ENCODE measurements at regions not wholly inside any gene's neighbourhood (a gene's known extent, or its start where the extent isn't known, plus 50 kb on each side); places are given as distances from the start of the nearest gene placed in this dataset.

DNA sequence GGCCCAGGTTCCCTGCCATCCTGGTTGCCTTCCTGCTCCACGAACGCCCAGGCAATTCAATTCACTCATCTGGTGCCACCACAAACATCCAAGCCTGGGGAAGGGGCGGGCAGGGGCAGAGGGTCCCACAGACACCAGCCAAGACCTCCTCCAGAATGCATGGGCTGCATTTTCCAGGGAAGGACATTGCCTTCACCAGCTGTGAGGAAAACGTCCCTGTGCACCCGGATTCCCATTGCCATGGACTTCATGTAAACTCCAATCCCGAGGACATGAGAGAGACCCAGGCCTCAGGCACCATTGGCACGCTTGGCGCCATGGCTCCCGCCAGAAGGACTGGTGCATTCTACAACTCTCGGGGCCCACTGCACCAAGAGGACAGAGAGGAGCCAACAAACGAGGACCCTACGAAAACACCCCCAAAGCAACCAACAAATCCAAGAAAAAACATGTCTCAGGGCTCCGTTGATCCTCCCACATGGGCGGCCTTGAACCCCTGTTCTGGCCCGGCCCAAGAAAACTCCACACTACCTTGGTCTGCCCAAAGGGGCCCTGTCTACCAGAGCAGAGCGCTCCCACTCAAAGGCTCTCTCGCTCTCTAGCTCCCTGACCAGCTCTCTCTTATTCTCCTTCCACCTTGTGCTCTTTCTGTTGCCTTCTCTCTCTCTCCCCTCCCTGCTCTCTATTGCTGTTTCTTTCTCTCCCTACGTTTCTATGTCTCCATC lies 183.9 kb downstream of the ALG10 start:
- no peaks in the 10 kb centered on the region for H3K27me3 ChIP-seq (ENCODE audit: control insufficient read depth in 4 of 4, insufficient read depth in 4 of 4, low read length in 3 of 4)
- 69% methylated on average over 18 of the region's 18 CpGs for WGBS

GRCh38 chr12:34207858-34208257 lies 185.6 kb downstream of the ALG10 start:
- Histone ChIP-seq H3K27ac (ENCODE audit: low read depth in 1 of 2, low read length in 2 of 2) (no peak overlapping the region), H3K9ac (ENCODE audit: low read depth in 1 of 2, low read length in 2 of 2) (no peak overlapping the region), H3K27me3 (ENCODE audit: control insufficient read depth in 4 of 4, insufficient read depth in 4 of 4, low read length in 3 of 4) (no peaks in the 10 kb centered on the region), H3K4me3 (ENCODE audit: low read depth in 1 of 3, low read length in 3 of 3) (no peak overlapping the region), H3K4me1 (ENCODE audit: control insufficient read depth in 4 of 4, insufficient read depth in 4 of 4, low read length in 3 of 4) (no peaks in the 10 kb centered on the region), H3K9me3 (ENCODE audit: control insufficient read depth in 4 of 4, low read length in 3 of 4) (no peaks in the 10 kb centered on the region), H3K36me3 (ENCODE audit: control insufficient read depth in 4 of 4, insufficient read depth in 3 of 4, low read depth in 1 of 4, low read length in 3 of 4) (no peaks in the 10 kb centered on the region)
- 92% methylated on average over 11 of the region's 11 CpGs for WGBS
- TF ChIP-seq HNF4G (IDR thresholded peaks at IDR 0.05) (no peak), NR2F2 (IDR thresholded peaks at IDR 0.05) (no peak), REST (IDR thresholded peaks at IDR 0.05) (no peak), TAF1 (conservative IDR thresholded peaks at IDR 0.05) (no peak), FOXA2 (IDR thresholded peaks at IDR 0.05) (no peak), EGR1 (IDR thresholded peaks at IDR 0.05; ENCODE audit: low read depth in 2 of 2) (no peak), YY1 (IDR thresholded peaks at IDR 0.05) (no peak), FOXA1 (IDR thresholded peaks at IDR 0.05) (no peak), ATF3 (IDR thresholded peaks at IDR 0.05) (no peak), GABPA (IDR thresholded peaks at IDR 0.05 in 1 of 2, conservative IDR thresholded peaks at IDR 0.05 in 1 of 2) (no peak), HNF4A (conservative IDR thresholded peaks at IDR 0.05) (no peak)
- TF ChIP-seq, protein P1, sequence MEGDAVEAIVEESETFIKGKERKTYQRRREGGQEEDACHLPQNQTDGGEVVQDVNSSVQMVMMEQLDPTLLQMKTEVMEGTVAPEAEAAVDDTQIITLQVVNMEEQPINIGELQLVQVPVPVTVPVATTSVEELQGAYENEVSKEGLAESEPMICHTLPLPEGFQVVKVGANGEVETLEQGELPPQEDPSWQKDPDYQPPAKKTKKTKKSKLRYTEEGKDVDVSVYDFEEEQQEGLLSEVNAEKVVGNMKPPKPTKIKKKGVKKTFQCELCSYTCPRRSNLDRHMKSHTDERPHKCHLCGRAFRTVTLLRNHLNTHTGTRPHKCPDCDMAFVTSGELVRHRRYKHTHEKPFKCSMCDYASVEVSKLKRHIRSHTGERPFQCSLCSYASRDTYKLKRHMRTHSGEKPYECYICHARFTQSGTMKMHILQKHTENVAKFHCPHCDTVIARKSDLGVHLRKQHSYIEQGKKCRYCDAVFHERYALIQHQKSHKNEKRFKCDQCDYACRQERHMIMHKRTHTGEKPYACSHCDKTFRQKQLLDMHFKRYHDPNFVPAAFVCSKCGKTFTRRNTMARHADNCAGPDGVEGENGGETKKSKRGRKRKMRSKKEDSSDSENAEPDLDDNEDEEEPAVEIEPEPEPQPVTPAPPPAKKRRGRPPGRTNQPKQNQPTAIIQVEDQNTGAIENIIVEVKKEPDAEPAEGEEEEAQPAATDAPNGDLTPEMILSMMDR (IDR thresholded peaks at IDR 0.05; ENCODE audit: low read depth, low read length, missing input control) = no peak
- DNase-seq (ENCODE audit: low spot score) = no peak

More for the DNA sequence above, 183.9 kb downstream of the ALG10 start:
- Histone ChIP-seq H3K36me3 (ENCODE audit: control insufficient read depth in 4 of 4, insufficient read depth in 3 of 4, low read depth in 1 of 4, low read length in 3 of 4) (no peaks in the 10 kb centered on the region), H3K9ac (ENCODE audit: low read depth in 1 of 2, low read length in 2 of 2) (no peak overlapping the region), H3K27ac (ENCODE audit: low read depth in 1 of 2, low read length in 2 of 2) (no peak overlapping the region), H3K9me3 (ENCODE audit: control insufficient read depth in 4 of 4, low read length in 3 of 4) (no peaks in the 10 kb centered on the region), H3K4me1 (ENCODE audit: control insufficient read depth in 4 of 4, insufficient read depth in 4 of 4, low read length in 3 of 4) (no peaks in the 10 kb centered on the region), H3K4me3 (ENCODE audit: low read depth in 1 of 3, low read length in 3 of 3) (no peak overlapping the region)
- DNase-seq (ENCODE audit: low spot score) = no peak
- TF ChIP-seq RXRA (IDR thresholded peaks at IDR 0.05) = no peak
- TF ChIP-seq, protein P2, sequence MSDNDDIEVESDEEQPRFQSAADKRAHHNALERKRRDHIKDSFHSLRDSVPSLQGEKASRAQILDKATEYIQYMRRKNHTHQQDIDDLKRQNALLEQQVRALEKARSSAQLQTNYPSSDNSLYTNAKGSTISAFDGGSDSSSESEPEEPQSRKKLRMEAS (IDR thresholded peaks at IDR 0.05) = no peak
- TF ChIP-seq FOXA2 (IDR thresholded peaks at IDR 0.05) = no peak
- TF ChIP-seq, protein P1 (IDR thresholded peaks at IDR 0.05; ENCODE audit: low read depth, low read length, missing input control) = no peak
- TF ChIP-seq NR2F2 (IDR thresholded peaks at IDR 0.05) = no peak
- no peak for TF ChIP-seq YY1 (IDR thresholded peaks at IDR 0.05)
- TF ChIP-seq RAD21 (IDR thresholded peaks at IDR 0.05) = no peak
- TF ChIP-seq HNF4A (conservative IDR thresholded peaks at IDR 0.05) = no peak
- TF ChIP-seq GABPA (IDR thresholded peaks at IDR 0.05 in 1 of 2, conservative IDR thresholded peaks at IDR 0.05 in 1 of 2) = no peak
- no peak for TF ChIP-seq EGR1 (IDR thresholded peaks at IDR 0.05; ENCODE audit: low read depth in 2 of 2)
- TF ChIP-seq TAF1 (conservative IDR thresholded peaks at IDR 0.05) = no peak
- TF ChIP-seq ZBTB33 (IDR thresholded peaks at IDR 0.05) = no peak
- no peak for TF ChIP-seq ATF3 (IDR thresholded peaks at IDR 0.05)
